ENCODE measurements at regions not wholly inside any gene's neighbourhood (a gene's known extent, or its start where the extent isn't known, plus 50 kb on each side); places are given as distances from the start of the nearest gene placed in this dataset.

DNA sequence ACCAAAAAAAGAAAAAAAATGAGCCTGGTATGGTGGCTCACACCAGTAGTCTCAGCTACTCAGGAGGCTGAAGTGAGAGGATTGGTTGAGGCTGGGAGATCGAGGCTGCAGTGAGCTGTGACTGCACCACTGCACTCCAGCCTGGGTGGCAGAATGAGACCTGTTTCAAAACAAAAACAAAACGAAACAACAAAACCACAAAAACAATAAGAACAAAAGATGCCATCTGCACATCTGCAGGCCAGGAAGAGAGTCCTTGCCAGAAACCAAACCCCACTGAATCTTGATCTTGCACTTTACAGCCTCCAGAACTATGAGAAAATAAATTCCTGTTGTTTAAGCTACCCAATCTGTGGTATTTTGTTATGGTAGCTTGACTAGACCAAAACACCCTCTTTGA lies 207.7 kb downstream of the YTHDC2 start:
- no peak overlapping the region for H3K18ac ChIP-seq (ENCODE audit: low read length)
- DNase-seq, result no peak
- H3K27me3 ChIP-seq (ENCODE audit: insufficient read depth, low read length, poor library complexity), result no peaks in the 10 kb centered on the region
- H3K4me1 ChIP-seq (ENCODE audit: control insufficient read depth, low read depth, low read length), result no peaks in the 10 kb centered on the region
- no peak overlapping the region for H3K9ac ChIP-seq (ENCODE audit: low read length)
- H3K79me1 ChIP-seq (ENCODE audit: low read length), result no peaks in the 10 kb centered on the region
- H4K5ac ChIP-seq (ENCODE audit: low read length), result no peak overlapping the region
- H2BK15ac ChIP-seq (replicated peaks; ENCODE audit: low read depth), result no peak overlapping the region
- H3K56ac ChIP-seq (ENCODE audit: low read length), result no peak overlapping the region
- H2BK5ac ChIP-seq (ENCODE audit: low read length), result no peak overlapping the region
- H3K23ac ChIP-seq (ENCODE audit: low read length), result no peak overlapping the region
- H3K4me2 ChIP-seq (ENCODE audit: low read length), result no peak overlapping the region
- H3K4ac ChIP-seq (ENCODE audit: low read depth, low read length), result no peak overlapping the region
- no peak overlapping the region for H2AK5ac ChIP-seq (ENCODE audit: low read length)
- H3K27ac ChIP-seq (ENCODE audit: low read depth, low read length), result no peak overlapping the region
- H3K4me3 ChIP-seq (ENCODE audit: low read length), result no peak overlapping the region
- no peak overlapping the region for H4K8ac ChIP-seq (ENCODE audit: low read depth, low read length)
- H3K79me2 ChIP-seq (ENCODE audit: control insufficient read depth, insufficient read depth, low read length), result no peaks in the 10 kb centered on the region
- no peaks in the 10 kb centered on the region for H3K36me3 ChIP-seq (ENCODE audit: control insufficient read depth, insufficient read depth, low read length)
- H2BK120ac ChIP-seq (ENCODE audit: low read depth, low read length), result no peak overlapping the region
- WGBS (ENCODE audit: extremely low coverage, insufficient coverage, low lambda C conversion rate), result no CpG with 5 or more reads among the region's 2 CpGs

DNA sequence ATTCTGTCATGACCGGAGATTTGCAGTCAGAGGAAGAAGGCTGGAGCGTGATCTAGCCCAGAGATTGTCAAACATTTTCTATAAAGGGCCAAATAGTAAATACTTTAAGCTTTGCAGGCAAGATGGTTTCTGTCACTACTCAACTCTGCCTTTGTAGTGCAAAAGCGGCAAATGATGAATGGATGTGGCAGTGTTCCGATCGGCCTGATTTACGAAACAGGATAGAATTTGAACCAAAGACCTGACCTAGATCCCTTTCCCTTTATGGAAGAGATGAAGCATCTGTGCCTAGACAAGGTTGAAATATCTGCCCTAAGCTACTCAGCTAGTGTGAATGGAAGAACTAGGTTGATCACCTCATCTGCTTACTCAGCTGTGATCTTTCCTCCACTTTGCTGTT lies 209.5 kb downstream of the YTHDC2 start:
- no peak overlapping the region for H2BK5ac ChIP-seq (ENCODE audit: low read length)
- H3K4me1 ChIP-seq (ENCODE audit: control insufficient read depth, low read depth, low read length), result no peaks in the 10 kb centered on the region
- no peak overlapping the region for H3K18ac ChIP-seq (ENCODE audit: low read length)
- no peaks in the 10 kb centered on the region for H3K27me3 ChIP-seq (ENCODE audit: insufficient read depth, low read length, poor library complexity)
- no CpG with 5 or more reads among the region's 6 CpGs for WGBS (ENCODE audit: extremely low coverage, insufficient coverage, low lambda C conversion rate)
- no peak overlapping the region for H3K4me2 ChIP-seq (ENCODE audit: low read length)
- no peak overlapping the region for H2BK15ac ChIP-seq (replicated peaks; ENCODE audit: low read depth)
- H3K27ac ChIP-seq (ENCODE audit: low read depth, low read length), result no peak overlapping the region
- no peak overlapping the region for H3K56ac ChIP-seq (ENCODE audit: low read length)
- H3K36me3 ChIP-seq (ENCODE audit: control insufficient read depth, insufficient read depth, low read length), result no peaks in the 10 kb centered on the region
- H3K79me1 ChIP-seq (ENCODE audit: low read length), result no peaks in the 10 kb centered on the region
- DNase-seq, result no peak
- no peak overlapping the region for H3K4me3 ChIP-seq (ENCODE audit: low read length)
- no peak overlapping the region for H4K8ac ChIP-seq (ENCODE audit: low read depth, low read length)
- H3K9ac ChIP-seq (ENCODE audit: low read length), result no peak overlapping the region
- H4K5ac ChIP-seq (ENCODE audit: low read length), result no peak overlapping the region
- H2BK120ac ChIP-seq (ENCODE audit: low read depth, low read length), result no peak overlapping the region
- no peaks in the 10 kb centered on the region for H3K79me2 ChIP-seq (ENCODE audit: control insufficient read depth, insufficient read depth, low read length)
- no peak overlapping the region for H3K4ac ChIP-seq (ENCODE audit: low read depth, low read length)
- H2AK5ac ChIP-seq (ENCODE audit: low read length), result no peak overlapping the region
- H3K23ac ChIP-seq (ENCODE audit: low read length), result no peak overlapping the region

GRCh38 chr5:113735751-113736150 lies 222.3 kb downstream of the YTHDC2 start:
- H2BK15ac ChIP-seq (replicated peaks; ENCODE audit: low read depth), result no peak overlapping the region
- H3K4me2 ChIP-seq (ENCODE audit: low read length), result no peak overlapping the region
- no peak overlapping the region for H3K4ac ChIP-seq (ENCODE audit: low read depth, low read length)
- no peak overlapping the region for H3K4me3 ChIP-seq (ENCODE audit: low read length)
- H3K27me3 ChIP-seq (ENCODE audit: insufficient read depth, low read length, poor library complexity), result no peaks in the 10 kb centered on the region
- DNase-seq, result no peak
- WGBS (ENCODE audit: extremely low coverage, insufficient coverage, low lambda C conversion rate), result no CpG with 5 or more reads among the region's 1 CpG
- no peak overlapping the region for H4K8ac ChIP-seq (ENCODE audit: low read depth, low read length)
- no peak overlapping the region for H2BK5ac ChIP-seq (ENCODE audit: low read length)
- no peak overlapping the region for H2AK5ac ChIP-seq (ENCODE audit: low read length)
- no peak overlapping the region for H3K23ac ChIP-seq (ENCODE audit: low read length)
- H3K18ac ChIP-seq (ENCODE audit: low read length), result no peak overlapping the region
- no peak overlapping the region for H3K56ac ChIP-seq (ENCODE audit: low read length)
- H3K27ac ChIP-seq (ENCODE audit: low read depth, low read length), result no peak overlapping the region
- no peak overlapping the region for H3K9ac ChIP-seq (ENCODE audit: low read length)
- H4K5ac ChIP-seq (ENCODE audit: low read length), result no peak overlapping the region
- H2BK120ac ChIP-seq (ENCODE audit: low read depth, low read length), result no peak overlapping the region
- peaks cover 4% of the 10 kb centered on the region for H3K4me1 ChIP-seq (ENCODE audit: control insufficient read depth, low read depth, low read length)
- H3K79me2 ChIP-seq (ENCODE audit: control insufficient read depth, insufficient read depth, low read length), result no peaks in the 10 kb centered on the region
- H3K79me1 ChIP-seq (ENCODE audit: low read length), result no peaks in the 10 kb centered on the region
- no peaks in the 10 kb centered on the region for H3K36me3 ChIP-seq (ENCODE audit: control insufficient read depth, insufficient read depth, low read length)

DNA sequence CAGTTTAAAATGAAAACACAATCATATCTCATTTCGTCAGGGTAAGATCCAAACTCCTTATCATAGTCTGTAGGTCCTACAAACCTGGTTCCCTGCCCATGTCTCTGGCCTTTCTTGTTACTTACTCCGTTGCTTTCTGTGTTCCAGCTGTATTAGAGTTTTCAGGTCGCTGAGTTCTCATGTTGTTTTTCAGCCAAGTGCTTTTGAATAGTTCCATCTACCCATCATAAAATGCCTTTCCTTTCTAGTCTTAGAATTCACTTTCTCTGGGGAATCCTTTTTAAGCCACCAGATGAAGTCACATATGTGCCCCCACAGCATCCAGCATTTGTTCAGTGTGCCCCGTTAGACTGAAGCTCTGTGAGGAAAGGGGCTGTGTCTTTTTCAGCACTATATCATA lies 228.7 kb downstream of the YTHDC2 start:
- Histone ChIP-seq H2BK5ac (ENCODE audit: low read length) (no peak overlapping the region), H3K79me1 (ENCODE audit: low read length) (no peaks in the 10 kb centered on the region), H3K4me1 (ENCODE audit: control insufficient read depth, low read depth, low read length) (peaks cover 4% of the 10 kb centered on the region), H2BK15ac (replicated peaks; ENCODE audit: low read depth) (no peak overlapping the region), H3K18ac (ENCODE audit: low read length) (no peak overlapping the region), H3K79me2 (ENCODE audit: control insufficient read depth, insufficient read depth, low read length) (no peaks in the 10 kb centered on the region), H4K8ac (ENCODE audit: low read depth, low read length) (no peak overlapping the region), H4K5ac (ENCODE audit: low read length) (no peak overlapping the region), H3K23ac (ENCODE audit: low read length) (no peak overlapping the region), H2BK120ac (ENCODE audit: low read depth, low read length) (no peak overlapping the region), H3K56ac (ENCODE audit: low read length) (no peak overlapping the region), H3K4me2 (ENCODE audit: low read length) (no peak overlapping the region), H3K9ac (ENCODE audit: low read length) (no peak overlapping the region), H3K27me3 (ENCODE audit: insufficient read depth, low read length, poor library complexity) (no peaks in the 10 kb centered on the region), H3K36me3 (ENCODE audit: control insufficient read depth, insufficient read depth, low read length) (no peaks in the 10 kb centered on the region), H3K4me3 (ENCODE audit: low read length) (no peak overlapping the region), H3K4ac (ENCODE audit: low read depth, low read length) (no peak overlapping the region), H2AK5ac (ENCODE audit: low read length) (no peak overlapping the region), H3K27ac (ENCODE audit: low read depth, low read length) (no peak overlapping the region)
- DNase-seq, result no peak
- WGBS (ENCODE audit: extremely low coverage, insufficient coverage, low lambda C conversion rate), result no CpG with 5 or more reads among the region's 4 CpGs

GRCh38 chr5:113742639-113743038 lies 229.1 kb downstream of the YTHDC2 start:
- Histone ChIP-seq H3K4ac (ENCODE audit: low read depth, low read length) (no peak overlapping the region), H3K36me3 (ENCODE audit: control insufficient read depth, insufficient read depth, low read length) (no peaks in the 10 kb centered on the region), H4K5ac (ENCODE audit: low read length) (no peak overlapping the region), H3K23ac (ENCODE audit: low read length) (no peak overlapping the region), H2BK5ac (ENCODE audit: low read length) (no peak overlapping the region), H3K56ac (ENCODE audit: low read length) (no peak overlapping the region), H3K4me1 (ENCODE audit: control insufficient read depth, low read depth, low read length) (peaks cover 4% of the 10 kb centered on the region), H3K4me3 (ENCODE audit: low read length) (no peak overlapping the region), H3K4me2 (ENCODE audit: low read length) (no peak overlapping the region), H3K79me2 (ENCODE audit: control insufficient read depth, insufficient read depth, low read length) (no peaks in the 10 kb centered on the region), H2AK5ac (ENCODE audit: low read length) (peak overlapping the region; percentile 45), H2BK15ac (replicated peaks; ENCODE audit: low read depth) (no peak overlapping the region), H3K79me1 (ENCODE audit: low read length) (no peaks in the 10 kb centered on the region), H2BK120ac (ENCODE audit: low read depth, low read length) (no peak overlapping the region), H4K8ac (ENCODE audit: low read depth, low read length) (no peak overlapping the region), H3K27ac (ENCODE audit: low read depth, low read length) (no peak overlapping the region), H3K9ac (ENCODE audit: low read length) (no peak overlapping the region), H3K27me3 (ENCODE audit: insufficient read depth, low read length, poor library complexity) (no peaks in the 10 kb centered on the region), H3K18ac (ENCODE audit: low read length) (no peak overlapping the region)
- no peak for DNase-seq
- no CpG with 5 or more reads among the region's 1 CpG for WGBS (ENCODE audit: extremely low coverage, insufficient coverage, low lambda C conversion rate)

GRCh38 chr5:113748403-113748802 lies 234.9 kb downstream of the YTHDC2 start:
- no peak overlapping the region for H3K4me3 ChIP-seq (ENCODE audit: low read length)
- no peak overlapping the region for H3K56ac ChIP-seq (ENCODE audit: low read length)
- no peak overlapping the region for H2BK5ac ChIP-seq (ENCODE audit: low read length)
- H2AK5ac ChIP-seq (ENCODE audit: low read length), result no peak overlapping the region
- H3K9ac ChIP-seq (ENCODE audit: low read length), result no peak overlapping the region
- no peak overlapping the region for H3K23ac ChIP-seq (ENCODE audit: low read length)
- no peaks in the 10 kb centered on the region for H3K4me1 ChIP-seq (ENCODE audit: control insufficient read depth, low read depth, low read length)
- H3K27me3 ChIP-seq (ENCODE audit: insufficient read depth, low read length, poor library complexity), result no peaks in the 10 kb centered on the region
- H3K79me1 ChIP-seq (ENCODE audit: low read length), result no peaks in the 10 kb centered on the region
- no peak overlapping the region for H3K4me2 ChIP-seq (ENCODE audit: low read length)
- no peak overlapping the region for H4K5ac ChIP-seq (ENCODE audit: low read length)
- H3K79me2 ChIP-seq (ENCODE audit: control insufficient read depth, insufficient read depth, low read length), result no peaks in the 10 kb centered on the region
- H2BK15ac ChIP-seq (replicated peaks; ENCODE audit: low read depth), result no peak overlapping the region
- H2BK120ac ChIP-seq (ENCODE audit: low read depth, low read length), result no peak overlapping the region
- H4K8ac ChIP-seq (ENCODE audit: low read depth, low read length), result no peak overlapping the region
- no CpG with 5 or more reads among the region's 2 CpGs for WGBS (ENCODE audit: extremely low coverage, insufficient coverage, low lambda C conversion rate)
- no peak overlapping the region for H3K18ac ChIP-seq (ENCODE audit: low read length)
- no peak for DNase-seq
- H3K27ac ChIP-seq (ENCODE audit: low read depth, low read length), result no peak overlapping the region
- H3K36me3 ChIP-seq (ENCODE audit: control insufficient read depth, insufficient read depth, low read length), result no peaks in the 10 kb centered on the region
- no peak overlapping the region for H3K4ac ChIP-seq (ENCODE audit: low read depth, low read length)
